ENCODE measurements at regions not wholly inside any gene's neighbourhood (a gene's known extent, or its start where the extent isn't known, plus 50 kb on each side); places are given as distances from the start of the nearest gene placed in this dataset.

DNA sequence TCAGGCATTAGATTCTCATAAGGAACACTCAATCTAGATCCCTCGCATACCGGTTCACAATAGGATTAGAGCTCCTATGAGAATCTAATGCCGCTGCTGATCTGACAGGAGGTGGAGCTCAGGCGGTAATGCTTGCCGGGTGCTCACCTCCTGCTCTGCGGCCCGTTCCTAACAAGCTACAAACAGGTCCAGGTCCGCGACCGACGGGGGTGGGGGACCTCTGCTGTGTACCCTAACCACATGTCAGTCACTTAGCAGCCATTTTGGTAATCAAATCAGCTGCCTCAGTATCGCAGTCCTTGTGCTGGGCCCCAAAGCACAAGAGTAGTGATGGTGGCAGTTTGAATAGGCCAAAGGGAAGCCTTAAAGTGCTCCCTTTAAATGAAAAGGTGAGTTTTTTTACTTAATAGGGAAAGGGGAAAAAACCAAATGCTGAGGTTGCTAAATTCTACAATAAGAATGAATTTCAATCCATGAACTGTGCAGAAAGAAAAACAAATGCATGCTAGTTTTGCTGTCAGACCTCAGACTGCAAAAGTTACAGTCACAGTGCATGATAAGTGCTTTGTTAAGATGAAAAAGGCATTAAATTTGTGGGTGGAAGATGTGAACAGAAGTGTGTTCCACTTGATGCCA lies 67.0 kb upstream of the TNPO1 start:
- no peak for TF ChIP-seq ZNF157 (tag by site-specific recombination; IDR thresholded peaks at IDR 0.05)
- no peak for TF ChIP-seq ZNF623 (tag by site-specific recombination; IDR thresholded peaks at IDR 0.05)

All from HEK293 (cell line).